Spleen (tissue), 11 donors: ENCODE measurements at regions not wholly inside any gene's neighbourhood (a gene's known extent, or its start where the extent isn't known, plus 50 kb on each side); places are given as distances from the start of the nearest gene placed in this dataset.

Experiments used
- DNase-seq: peaks from one replicate; pipeline ENCODE4 v3.0.0-alpha.2; 2020
- H3K27ac ChIP-seq, 8 donors: fragments of 200-600 bp; sonication (generic) in 7 of 8; 1 replicate in 4 of 8; 2 replicates in 4 of 8; pipeline versions ENCODE4 v1.5.0 to v1.8.0; 2016 to 2021; ENCODE audit warnings: inconsistent platforms in 4 of 8, mild to moderate bottlenecking in 4 of 8, moderate library complexity in 1 of 8
- H3K27me3 ChIP-seq, 7 donors: fragments of 200-600 bp; sonication (generic) in 6 of 7; replicated peaks in 1 of 7; 1 replicate in 4 of 7; 2 replicates in 3 of 7; pipeline versions ENCODE4 v1.5.0 to v1.8.0; 2016 to 2021; ENCODE audit warnings: inconsistent platforms in 3 of 7, mild to moderate bottlenecking in 1 of 7
- H3K36me3 ChIP-seq, 6 donors: fragments of 200-600 bp; sonication (generic) in 5 of 6; 1 replicate in 4 of 6; 2 replicates in 2 of 6; pipeline versions ENCODE4 v1.5.0 to v1.8.0; 2016 to 2021; ENCODE audit warnings: inconsistent platforms in 2 of 6
- H3K4me1 ChIP-seq, 6 donors: fragments of 200-600 bp; sonication (generic) in 5 of 6; 1 replicate in 3 of 6; 2 replicates in 3 of 6; pipeline versions ENCODE4 v1.5.0 to v1.8.0; 2016 to 2021; ENCODE audit warnings: inconsistent platforms in 3 of 6
- H3K4me3 ChIP-seq, 8 donors: fragments of 200-600 bp; sonication (generic) in 7 of 8; 1 replicate in 4 of 8; 2 replicates in 4 of 8; pipeline versions ENCODE4 v1.5.0 to v1.8.0; 2016 to 2021; ENCODE audit warnings: inconsistent platforms in 4 of 8, mild to moderate bottlenecking in 4 of 8, moderate library complexity in 2 of 8
- H3K9me3 ChIP-seq, 8 donors: fragments of 200-600 bp; sonication (generic) in 7 of 8; 1 replicate in 4 of 8; 2 replicates in 4 of 8; pipeline versions ENCODE4 v1.5.0 to v1.8.0; 2016 to 2021; ENCODE audit warnings: inconsistent platforms in 4 of 8
- CTCF ChIP-seq, 11 experiments: fragments of 200-600 bp in 7 of 11; fragments of 450-650 bp in 4 of 11; sonication (generic) in 4 of 11; IDR thresholded peaks in 8 of 11; conservative IDR thresholded peaks in 3 of 11; 1 replicate in 7 of 11; 2 replicates in 4 of 11; pipeline versions ENCODE4 v1.4.0 to v1.8.0; 2016 to 2021; ENCODE audit warnings: antibody characterized with exemption in 11 of 11, inconsistent platforms in 4 of 11, mild to moderate bottlenecking in 1 of 11
- POLR2A ChIP-seq, 3 donors: fragments of 450-650 bp; IDR thresholded peaks; one replicate each; pipeline ENCODE4 v1.5.1; 2017; ENCODE audit warnings: antibody characterized with exemption in 3 of 3, mild to moderate bottlenecking in 1 of 3
- POLR2AphosphoS5 ChIP-seq, 3 donors: sonication (generic); formaldehyde crosslinking; IDR thresholded peaks; one replicate each; pipeline ENCODE4 v1.5.1; 2017; ENCODE audit warnings: antibody characterized with exemption in 3 of 3
- WGBS, 5 donors: extraction: QIAGEN DNeasy Blood & Tissue Kit in 3 of 5; methylation state at CpG; one replicate each; pipeline versions ENCODE4 v1.1.5 to v1.1.7; 2013 to 2018; 5-methylcytosine and 5-hydroxymethylcytosine counted together
- intact Hi-C: fragments of 100-400 bp; cut with DNase I; formaldehyde crosslinking; loops from one replicate; pipeline ENCODE4 v1.15.0; 2023; ENCODE audit warnings: low total_unique reads
- donor health status: healthy with polysubstance abuse.
- donor health status: DM: no; HTN: no; CAD: no; lungs with moderate emphysema.
- donor health status: DM: no; HTN: no; CAD: no.
- donor health status: Bipolar disorder and iron deficiency.
- donor health status: healthy.
- donor health status: DM: no; HTN: no; CAD: no.
- donor health status: DM: yes; HTN: yes; CAD: no.

- DNase-seq: no peak
- no peaks in the 10 kb centered on the region for H3K27me3 ChIP-seq
- H3K4me3 ChIP-seq: no peak overlapping the region
- H3K27ac ChIP-seq: no peak overlapping the region
- TF ChIP-seq CTCF (IDR thresholded peaks at IDR 0.05 in 8 of 11, conservative IDR thresholded peaks at IDR 0.05 in 3 of 11) (no peak), POLR2AphosphoS5 (IDR thresholded peaks at IDR 0.05) (no peak), POLR2A (IDR thresholded peaks at IDR 0.05) (no peak)
- no peaks in the 10 kb centered on the region for H3K4me1 ChIP-seq
- 72 to 89% (median 80%) methylated on average over 2 of the region's 2 CpGs for WGBS, 5 donors
- no peaks in the 10 kb centered on the region for H3K36me3 ChIP-seq
- no peaks in the 10 kb centered on the region for H3K9me3 ChIP-seq
- intact Hi-C loops: no loop called here
Observed at GRCh38 chr18:44067186-44067585, 613.5 kb upstream of the SETBP1 start.

- TF ChIP-seq CTCF (IDR thresholded peaks at IDR 0.05 in 8 of 11, conservative IDR thresholded peaks at IDR 0.05 in 3 of 11): no peak
- TF ChIP-seq POLR2A (IDR thresholded peaks at IDR 0.05): no peak
- no peak for TF ChIP-seq POLR2AphosphoS5 (IDR thresholded peaks at IDR 0.05)
- intact Hi-C loops: no loop called here
- no peaks in the 10 kb centered on the region for H3K9me3 ChIP-seq
- no peaks in the 10 kb centered on the region for H3K27me3 ChIP-seq
- DNase-seq: no peak
- no peaks in the 10 kb centered on the region for H3K36me3 ChIP-seq
- WGBS, 5 donors: 67 to 78% (median 69%) methylated on average over 3 of the region's 3 CpGs
- H3K27ac ChIP-seq: no peak overlapping the region
- no peak overlapping the region for H3K4me3 ChIP-seq
- H3K4me1 ChIP-seq: no peaks in the 10 kb centered on the region
Observed at GRCh38 chr18:44075038-44075437, 605.6 kb upstream of the SETBP1 start.

GRCh38 chr18:44079606-44080005 is 601.1 kb upstream of the SETBP1 start:
- TF ChIP-seq POLR2AphosphoS5 (IDR thresholded peaks at IDR 0.05): no peak
- no peak for TF ChIP-seq CTCF (IDR thresholded peaks at IDR 0.05 in 8 of 11, conservative IDR thresholded peaks at IDR 0.05 in 3 of 11)
- TF ChIP-seq POLR2A (IDR thresholded peaks at IDR 0.05): no peak
- intact Hi-C loops: no loop called here

GRCh38 chr18:44080054-44080453 is 600.6 kb upstream of the SETBP1 start:
- no peak for DNase-seq
- no peak overlapping the region for H3K27ac ChIP-seq
- no peaks in the 10 kb centered on the region for H3K9me3 ChIP-seq
- WGBS, 5 donors: 65 to 95% (median 90%) methylated on average over 1 of the region's 1 CpG
- intact Hi-C loops: no loop called here
- no peaks in the 10 kb centered on the region for H3K36me3 ChIP-seq
- TF ChIP-seq CTCF (IDR thresholded peaks at IDR 0.05 in 8 of 11, conservative IDR thresholded peaks at IDR 0.05 in 3 of 11): no peak
- no peak for TF ChIP-seq POLR2AphosphoS5 (IDR thresholded peaks at IDR 0.05)
- TF ChIP-seq POLR2A (IDR thresholded peaks at IDR 0.05): no peak
- H3K27me3 ChIP-seq: no peaks in the 10 kb centered on the region
- H3K4me3 ChIP-seq: no peak overlapping the region
- no peaks in the 10 kb centered on the region for H3K4me1 ChIP-seq

More at GRCh38 chr18:44079606-44080005, 601.1 kb upstream of the SETBP1 start:
- no peak for DNase-seq
- no peaks in the 10 kb centered on the region for H3K4me1 ChIP-seq
- no peak overlapping the region for H3K4me3 ChIP-seq
- no peaks in the 10 kb centered on the region for H3K9me3 ChIP-seq
- H3K27ac ChIP-seq: no peak overlapping the region
- 28 to 56% (median 36%) methylated on average over 1 of the region's 1 CpG for whole genome bisulfite sequencing, 5 donors
- H3K27me3 ChIP-seq: no peaks in the 10 kb centered on the region
- H3K36me3 ChIP-seq: no peaks in the 10 kb centered on the region
